Endothelial cell of umbilical vein (primary cell): ENCODE measurements at regions not wholly inside any gene's neighbourhood (a gene's known extent, or its start where the extent isn't known, plus 50 kb on each side); places are given as distances from the start of the nearest gene placed in this dataset.

Experiments
- CTCF ChIP-seq, 2 donors: IDR thresholded peaks; 1 replicate in 1 of 2; 2 replicates in 1 of 2; pipeline ENCODE4 v1.5.1; 2011; ENCODE audit warnings: low read length in 2 of 2, mild to moderate bottlenecking in 2 of 2, moderate library complexity in 2 of 2, control low read depth in 1 of 2, inconsistent platforms in 1 of 2, low read depth in 1 of 2; ENCODE audit not compliant: insufficient read depth in 1 of 2; ENCODE audit errors: extremely low read depth in 1 of 2
- MYC ChIP-seq: IDR thresholded peaks from one replicate; pipeline ENCODE4 v1.6.1; 2011; ENCODE audit warnings: mild to moderate bottlenecking, low read depth, low read length
- POLR2A ChIP-seq: IDR thresholded peaks from 2 replicates; pipeline ENCODE4 v1.6.1; 2012; ENCODE audit warnings: low read depth, mild to moderate bottlenecking, control low read depth, low read length
- POLR2AphosphoS5 ChIP-seq: IDR thresholded peaks from 2 replicates; pipeline ENCODE4 v1.6.1; 2012; ENCODE audit warnings: low read depth, mild to moderate bottlenecking, control low read depth, low read length, moderate library complexity; ENCODE audit not compliant: insufficient read depth

GRCh38 chr6:80440496-80441115, 334.1 kb downstream of the BCKDHB start:
- TF ChIP-seq MYC: no peak
- TF ChIP-seq CTCF (IDR thresholded peaks at IDR 0.05; ENCODE audit: extremely low read depth in 1 of 2, insufficient read depth in 1 of 2, low read depth in 1 of 2, low read length in 2 of 2): no peak
- no peak for TF ChIP-seq POLR2A
- TF ChIP-seq POLR2AphosphoS5: no peak
